ENCODE measurements at regions not wholly inside any gene's neighbourhood (a gene's known extent, or its start where the extent isn't known, plus 50 kb on each side); places are given as distances from the start of the nearest gene placed in this dataset.

- DNase-seq (ENCODE audit: low read depth) = no peak
Observed at GRCh38 chr5:159820692-159821091, 95.6 kb upstream of the ADRA1B start.

- no peak for DNase-seq (ENCODE audit: low read depth)
Observed at GRCh38 chr5:159821461-159821940, 94.8 kb upstream of the ADRA1B start.

- no peak for DNase-seq (ENCODE audit: low read depth)
Observed at GRCh38 chr5:159824188-159825161, 91.8 kb upstream of the ADRA1B start.

- no peak for DNase-seq (ENCODE audit: low read depth)
Observed at GRCh38 chr5:159825551-159826051, 90.7 kb upstream of the ADRA1B start.

GRCh38 chr5:159826351-159827214, 89.7 kb upstream of the ADRA1B start:
- no peak for DNase-seq (ENCODE audit: low read depth)

GRCh38 chr5:159827861-159828260, 88.4 kb upstream of the ADRA1B start:
- no peak for DNase-seq (ENCODE audit: low read depth)

GRCh38 chr5:159832073-159832472, 84.2 kb upstream of the ADRA1B start:
- DNase-seq (ENCODE audit: low read depth) = no peak

- no peak for DNase-seq (ENCODE audit: low read depth)
Observed at GRCh38 chr5:159833088-159833487, 83.2 kb upstream of the ADRA1B start.

GRCh38 chr5:159833846-159834245, 82.4 kb upstream of the ADRA1B start:
- no peak for DNase-seq (ENCODE audit: low read depth)

- no peak for DNase-seq (ENCODE audit: low read depth)
Observed at GRCh38 chr5:159835548-159835947, 80.7 kb upstream of the ADRA1B start.

GRCh38 chr5:159836691-159837090, 79.6 kb upstream of the ADRA1B start:
- DNase-seq (ENCODE audit: low read depth) = no peak

- DNase-seq (ENCODE audit: low read depth) = no peak
Observed at GRCh38 chr5:159837860-159838259, 78.4 kb upstream of the ADRA1B start.

GRCh38 chr5:159838551-159839222, 77.6 kb upstream of the ADRA1B start:
- DNase-seq (ENCODE audit: low read depth) = no peak

GRCh38 chr5:159844267-159845121, 71.8 kb upstream of the ADRA1B start:
- DNase-seq (ENCODE audit: low read depth) = no peak

GRCh38 chr5:159849437-159850083, 66.7 kb upstream of the ADRA1B start:
- DNase-seq (ENCODE audit: low read depth) = no peak

GRCh38 chr5:159850160-159850559, 66.1 kb upstream of the ADRA1B start:
- DNase-seq (ENCODE audit: low read depth) = no peak

GRCh38 chr5:159851053-159851452, 65.2 kb upstream of the ADRA1B start:
- DNase-seq (ENCODE audit: low read depth) = no peak

- DNase-seq (ENCODE audit: low read depth) = no peak
Observed at GRCh38 chr5:159854916-159855315, 61.4 kb upstream of the ADRA1B start.

GRCh38 chr5:159855476-159856191, 60.6 kb upstream of the ADRA1B start:
- DNase-seq (ENCODE audit: low read depth) = no peak

- no peak for DNase-seq (ENCODE audit: low read depth)
Observed at GRCh38 chr5:159858871-159859270, 57.4 kb upstream of the ADRA1B start.

Data from activated T-cell treated with anti-CD3 and anti-CD28 coated beads for 24 hours (primary cell).